ENCODE measurements at regions not wholly inside any gene's neighbourhood (a gene's known extent, or its start where the extent isn't known, plus 50 kb on each side); places are given as distances from the start of the nearest gene placed in this dataset.

- Mint-ChIP-seq H3K27ac (peak overlapping the region; percentile 65), H3K27me3 (no peaks in the 10 kb centered on the region), H3K4me3 (ENCODE audit: low read depth) (no peak overlapping the region), H3K36me3 (ENCODE audit: insufficient read depth) (peaks cover 7% of the 10 kb centered on the region), H3K9me3 (ENCODE audit: low read depth) (no peaks in the 10 kb centered on the region), H3K4me1 (ENCODE audit: low read depth) (peaks cover 63% of the 10 kb centered on the region)
- no peak for DNase-seq (ENCODE audit: low spot score, unreplicated experiment)
- TF ChIP-seq CTCF (IDR thresholded peaks at IDR 0.05; ENCODE audit: unreplicated experiment) = no peak
These were observed 144.9 kb downstream of the SOX4 start for GRCh38 chr6:21738180-21739094.

- Mint-ChIP-seq H3K36me3 (ENCODE audit: insufficient read depth) (peaks cover 6% of the 10 kb centered on the region), H3K9me3 (ENCODE audit: low read depth) (no peaks in the 10 kb centered on the region), H3K4me3 (ENCODE audit: low read depth) (peak overlapping the region; percentile 8), H3K27ac (peak overlapping the region; percentile 93), H3K4me1 (ENCODE audit: low read depth) (peaks cover 63% of the 10 kb centered on the region), H3K27me3 (no peaks in the 10 kb centered on the region)
- DNase-seq (ENCODE audit: low spot score, unreplicated experiment) = no peak
- TF ChIP-seq CTCF (IDR thresholded peaks at IDR 0.05; ENCODE audit: unreplicated experiment) = no peak
These were observed 145.7 kb downstream of the SOX4 start for GRCh38 chr6:21739241-21739640.

GRCh38 chr6:21739838-21740237 lies 146.3 kb downstream of the SOX4 start:
- H3K27ac Mint-ChIP-seq = peak overlapping the region; percentile 93
- H3K9me3 Mint-ChIP-seq (ENCODE audit: low read depth) = no peaks in the 10 kb centered on the region
- no peak for DNase-seq (ENCODE audit: low spot score, unreplicated experiment)
- H3K4me3 Mint-ChIP-seq (ENCODE audit: low read depth) = peak overlapping the region; percentile 4
- no peaks in the 10 kb centered on the region for H3K27me3 Mint-ChIP-seq
- TF ChIP-seq CTCF (IDR thresholded peaks at IDR 0.05; ENCODE audit: unreplicated experiment) = no peak
- peaks cover 61% of the 10 kb centered on the region for H3K4me1 Mint-ChIP-seq (ENCODE audit: low read depth)
- H3K36me3 Mint-ChIP-seq (ENCODE audit: insufficient read depth) = peaks cover 4% of the 10 kb centered on the region

- peaks cover 8% of the 10 kb centered on the region for H3K36me3 Mint-ChIP-seq (ENCODE audit: insufficient read depth)
- TF ChIP-seq CTCF (IDR thresholded peaks at IDR 0.05; ENCODE audit: unreplicated experiment) = no peak
- no peak for DNase-seq (ENCODE audit: low spot score, unreplicated experiment)
- no peaks in the 10 kb centered on the region for H3K27me3 Mint-ChIP-seq
- peaks cover 61% of the 10 kb centered on the region for H3K4me1 Mint-ChIP-seq (ENCODE audit: low read depth)
- H3K4me3 Mint-ChIP-seq (ENCODE audit: low read depth) = peak overlapping the region; percentile 55
- peak overlapping the region; percentile 93 for H3K27ac Mint-ChIP-seq
- no peaks in the 10 kb centered on the region for H3K9me3 Mint-ChIP-seq (ENCODE audit: low read depth)
These were observed 147.0 kb downstream of the SOX4 start for GRCh38 chr6:21740376-21741124.
